Gastroesophageal sphincter (tissue), 3 donors: ENCODE measurements at regions not wholly inside any gene's neighbourhood (a gene's known extent, or its start where the extent isn't known, plus 50 kb on each side); places are given as distances from the start of the nearest gene placed in this dataset.

Source experiments
- EP300 ChIP-seq: sonication (generic); formaldehyde crosslinking; IDR thresholded peaks from one replicate; pipeline ENCODE4 v1.6.1; 2017; ENCODE audit warnings: antibody characterized with exemption, mild to moderate bottlenecking
- POLR2A ChIP-seq, 2 donors: fragments of 450-650 bp; IDR thresholded peaks; one replicate each; pipeline ENCODE4 v1.6.1; 2017; ENCODE audit warnings: antibody characterized with exemption in 2 of 2, mild to moderate bottlenecking in 2 of 2, moderate library complexity in 1 of 2
- POLR2AphosphoS5 ChIP-seq: sonication (generic); formaldehyde crosslinking; IDR thresholded peaks from one replicate; pipeline ENCODE4 v1.6.1; 2017; ENCODE audit warnings: antibody characterized with exemption
- TF ChIP-seq, protein P1 (sequence below), 4 experiments: fragments of 200-600 bp in 2 of 4; fragments of 450-650 bp in 2 of 4; sonication (generic) in 1 of 4; IDR thresholded peaks; one replicate each; pipeline ENCODE4 v1.5.1; 2017 to 2019; ENCODE audit warnings: antibody characterized with exemption in 4 of 4, mild to moderate bottlenecking in 2 of 4, moderate library complexity in 2 of 4

- TF ChIP-seq, protein P1, sequence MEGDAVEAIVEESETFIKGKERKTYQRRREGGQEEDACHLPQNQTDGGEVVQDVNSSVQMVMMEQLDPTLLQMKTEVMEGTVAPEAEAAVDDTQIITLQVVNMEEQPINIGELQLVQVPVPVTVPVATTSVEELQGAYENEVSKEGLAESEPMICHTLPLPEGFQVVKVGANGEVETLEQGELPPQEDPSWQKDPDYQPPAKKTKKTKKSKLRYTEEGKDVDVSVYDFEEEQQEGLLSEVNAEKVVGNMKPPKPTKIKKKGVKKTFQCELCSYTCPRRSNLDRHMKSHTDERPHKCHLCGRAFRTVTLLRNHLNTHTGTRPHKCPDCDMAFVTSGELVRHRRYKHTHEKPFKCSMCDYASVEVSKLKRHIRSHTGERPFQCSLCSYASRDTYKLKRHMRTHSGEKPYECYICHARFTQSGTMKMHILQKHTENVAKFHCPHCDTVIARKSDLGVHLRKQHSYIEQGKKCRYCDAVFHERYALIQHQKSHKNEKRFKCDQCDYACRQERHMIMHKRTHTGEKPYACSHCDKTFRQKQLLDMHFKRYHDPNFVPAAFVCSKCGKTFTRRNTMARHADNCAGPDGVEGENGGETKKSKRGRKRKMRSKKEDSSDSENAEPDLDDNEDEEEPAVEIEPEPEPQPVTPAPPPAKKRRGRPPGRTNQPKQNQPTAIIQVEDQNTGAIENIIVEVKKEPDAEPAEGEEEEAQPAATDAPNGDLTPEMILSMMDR (IDR thresholded peaks at IDR 0.05): no peak
- no peak for TF ChIP-seq POLR2A (IDR thresholded peaks at IDR 0.05)
- no peak for TF ChIP-seq POLR2AphosphoS5
- TF ChIP-seq EP300: no peak
Observed at GRCh38 chrX:40446921-40447320, 133.8 kb upstream of the ATP6AP2 start.
